ENCODE measurements at regions not wholly inside any gene's neighbourhood (a gene's known extent, or its start where the extent isn't known, plus 50 kb on each side); places are given as distances from the start of the nearest gene placed in this dataset.

GRCh38 chr5:106085136-106085535, 1585.6 kb downstream of the EFNA5 start:
- BruUV-seq (replicated peaks), result no TSS peak
- Histone ChIP-seq H3K27ac (ENCODE audit: low read depth, low read length) (no peak overlapping the region), H3K27me3 (ENCODE audit: insufficient read depth, low read length) (no peaks in the 10 kb centered on the region), H3K79me2 (ENCODE audit: insufficient read depth, low read length) (no peaks in the 10 kb centered on the region), H3K9me3 (ENCODE audit: control insufficient read depth in 1 of 2, insufficient read depth in 1 of 2, low read depth in 1 of 2, low read length in 2 of 2) (no peaks in the 10 kb centered on the region), H4K20me1 (ENCODE audit: insufficient read depth) (no peaks in the 10 kb centered on the region), H3K36me3 (ENCODE audit: control insufficient read depth in 1 of 2, insufficient read depth in 2 of 2, low read length in 2 of 2) (no peaks in the 10 kb centered on the region), H3K9me2 (ENCODE audit: insufficient read depth) (no peaks in the 10 kb centered on the region), H3K4me1 (ENCODE audit: control insufficient read depth in 1 of 2, insufficient read depth in 2 of 2, low read length in 2 of 2) (no peaks in the 10 kb centered on the region), H3K9ac (ENCODE audit: low read length) (no peak overlapping the region), H2AFZ (ENCODE audit: low read depth, low read length, poor library complexity, severe bottlenecking) (no peak overlapping the region), H3K4me2 (ENCODE audit: low read length) (no peak overlapping the region), H3K4me3 (replicated peaks in 1 of 2; ENCODE audit: low read depth in 1 of 2, low read length in 2 of 2) (no peak overlapping the region)
- DNase-seq (ENCODE audit: low read depth, low spot score) (no peak), ATAC-seq (no peak)
- intact Hi-C loops (cut with micrococcal nuclease), result no loop called here
- ChIA-PET POLR2A (no interaction called here), RAD21 (ENCODE audit: low non-redundant PET in 1 of 2, low total read pairs in 2 of 2, uncharacterized antibody in 2 of 2, unreplicated experiment in 2 of 2) (no interaction called here), CTCF (no interaction called here)
- no peak for TF ChIP-seq CBX3 (IDR thresholded peaks at IDR 0.05; ENCODE audit: low read depth)
- no peak for TF ChIP-seq ZNF274 (IDR thresholded peaks at IDR 0.05; ENCODE audit: low read depth, low read length)
- TF ChIP-seq TCF7L2 (IDR thresholded peaks at IDR 0.05; ENCODE audit: borderline replicate concordance, extremely low read depth, insufficient read depth, insufficient read length), result no peak
- TF ChIP-seq REST (IDR thresholded peaks at IDR 0.05; ENCODE audit: low read depth), result no peak
- no peak for TF ChIP-seq ELF1 (IDR thresholded peaks at IDR 0.05; ENCODE audit: borderline replicate concordance, low read depth)
- no peak for TF ChIP-seq POLR2A (IDR thresholded peaks at IDR 0.05; ENCODE audit: borderline replicate concordance, extremely low read depth, insufficient read depth, insufficient read length)

GRCh38 chr5:106080535-106080934, 1590.2 kb downstream of the EFNA5 start:
- ATAC-seq (no peak), DNase-seq (ENCODE audit: low read depth, low spot score) (no peak)
- H3K27me3 ChIP-seq (ENCODE audit: insufficient read depth, low read length), result no peaks in the 10 kb centered on the region
- H2AFZ ChIP-seq (ENCODE audit: low read depth, low read length, poor library complexity, severe bottlenecking), result no peak overlapping the region
- no TSS peak for BruUV-seq (replicated peaks)
- TF ChIP-seq CBX3 (IDR thresholded peaks at IDR 0.05; ENCODE audit: low read depth) (no peak), TCF7L2 (IDR thresholded peaks at IDR 0.05; ENCODE audit: borderline replicate concordance, extremely low read depth, insufficient read depth, insufficient read length) (no peak), EGR1 (IDR thresholded peaks at IDR 0.05; ENCODE audit: low read depth) (no peak), ATF3 (IDR thresholded peaks at IDR 0.05) (no peak), ZBTB33 (IDR thresholded peaks at IDR 0.05; ENCODE audit: extremely low read depth, insufficient replicate concordance, low read length) (no peak), POLR2AphosphoS5 (IDR thresholded peaks at IDR 0.05; ENCODE audit: low read depth, low read length) (no peak), JUND (IDR thresholded peaks at IDR 0.05) (no peak), SRF (IDR thresholded peaks at IDR 0.05; ENCODE audit: low read depth) (no peak), FOSL1 (IDR thresholded peaks at IDR 0.05; ENCODE audit: low read depth) (no peak), SP1 (IDR thresholded peaks at IDR 0.05; ENCODE audit: low read depth) (no peak), YY1 (IDR thresholded peaks at IDR 0.05; ENCODE audit: extremely low read depth, insufficient replicate concordance, low read depth, low read length) (no peak), ZNF274 (IDR thresholded peaks at IDR 0.05; ENCODE audit: low read depth, low read length) (no peak)
- H3K4me3 ChIP-seq (replicated peaks in 1 of 2; ENCODE audit: low read depth in 1 of 2, low read length in 2 of 2), result no peak overlapping the region
- H3K4me2 ChIP-seq (ENCODE audit: low read length), result no peak overlapping the region
- intact Hi-C loops (cut with micrococcal nuclease), result no loop called here
- no peaks in the 10 kb centered on the region for H3K36me3 ChIP-seq (ENCODE audit: control insufficient read depth in 1 of 2, insufficient read depth in 2 of 2, low read length in 2 of 2)
- H4K20me1 ChIP-seq (ENCODE audit: insufficient read depth), result no peaks in the 10 kb centered on the region
- ChIA-PET CTCF (no interaction called here), POLR2A (no interaction called here), RAD21 (ENCODE audit: low non-redundant PET in 1 of 2, low total read pairs in 2 of 2, uncharacterized antibody in 2 of 2, unreplicated experiment in 2 of 2) (no interaction called here)
- no peaks in the 10 kb centered on the region for H3K9me3 ChIP-seq (ENCODE audit: control insufficient read depth in 1 of 2, insufficient read depth in 1 of 2, low read depth in 1 of 2, low read length in 2 of 2)
- no peak overlapping the region for H3K9ac ChIP-seq (ENCODE audit: low read length)
- no peaks in the 10 kb centered on the region for H3K4me1 ChIP-seq (ENCODE audit: control insufficient read depth in 1 of 2, insufficient read depth in 2 of 2, low read length in 2 of 2)
- H3K79me2 ChIP-seq (ENCODE audit: insufficient read depth, low read length), result no peaks in the 10 kb centered on the region
- no peaks in the 10 kb centered on the region for H3K9me2 ChIP-seq (ENCODE audit: insufficient read depth)
- H3K27ac ChIP-seq (ENCODE audit: low read depth, low read length), result no peak overlapping the region

Data from HCT116 (cell line).